Epithelial cell of esophagus (primary cell): ENCODE measurements at regions not wholly inside any gene's neighbourhood (a gene's known extent, or its start where the extent isn't known, plus 50 kb on each side); places are given as distances from the start of the nearest gene placed in this dataset.
"Not testable (repeated sequence)": the region's sequence is repeated elsewhere in the genome, so short reads cannot be mapped to it uniquely, and the experiment has no call there.

Experiments used
- DNase-seq: peaks from one replicate; pipeline ENCODE4 v3.0.0; 2010; ENCODE audit warnings: low read depth
- H3K4me3 ChIP-seq: 2 replicates; pipeline ENCODE4 v1.5.1; 2011; ENCODE audit warnings: mild to moderate bottlenecking, low read length, control low read depth
- CTCF ChIP-seq: IDR thresholded peaks from 2 replicates; pipeline ENCODE4 v1.5.1; 2011; ENCODE audit warnings: low read depth, mild to moderate bottlenecking, low read length, control low read depth, inconsistent platforms; ENCODE audit not compliant: insufficient read depth; ENCODE audit errors: missing control alignments

GRCh38 chr6:144519426-144519825, 234.3 kb downstream of the UTRN start:
- no peak for DNase-seq
- H3K4me3 ChIP-seq, result no peak overlapping the region
- TF ChIP-seq CTCF, result no peak

DNA sequence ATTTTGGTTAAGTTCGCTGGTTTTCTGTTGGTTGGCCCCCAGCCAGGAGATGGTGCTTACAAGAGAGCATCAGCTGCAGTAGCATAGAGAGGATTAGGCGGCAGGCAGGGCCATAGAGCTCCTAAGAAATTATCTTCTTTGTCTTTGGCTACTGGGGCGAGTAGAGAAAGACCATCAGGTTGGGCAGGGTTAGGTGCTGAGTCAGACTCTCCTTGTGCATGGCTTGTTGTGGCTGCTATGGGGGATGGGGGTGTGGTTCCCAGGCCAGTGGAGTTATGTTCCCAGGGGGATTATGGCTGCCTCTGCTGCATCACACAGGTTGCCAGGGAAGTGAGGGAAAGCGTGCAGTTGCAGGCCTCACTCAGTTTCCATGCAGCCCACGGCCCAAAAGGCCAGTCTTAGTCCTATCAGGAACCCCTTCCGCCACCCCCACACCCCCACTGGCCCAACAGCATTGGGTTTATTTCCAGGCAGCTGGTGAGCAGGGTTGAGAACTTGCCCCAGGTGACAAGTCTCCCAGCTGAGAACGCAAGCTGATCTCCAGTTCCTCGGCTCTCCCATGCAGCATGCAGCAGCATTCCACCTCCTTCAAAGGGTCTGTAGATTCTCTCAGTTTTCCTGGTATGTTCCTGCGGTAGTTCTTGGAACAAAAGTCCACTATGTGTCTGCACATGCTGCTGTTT, 243.7 kb downstream of the UTRN start:
- no peak for TF ChIP-seq CTCF
- no peak overlapping the region for H3K4me3 ChIP-seq
- DNase-seq, result peak; percentile 51

- no peak for TF ChIP-seq CTCF
- H3K4me3 ChIP-seq, result no peak overlapping the region
- DNase-seq, result no peak
These were observed 245.0 kb downstream of the UTRN start for GRCh38 chr6:144530118-144530517.

DNA sequence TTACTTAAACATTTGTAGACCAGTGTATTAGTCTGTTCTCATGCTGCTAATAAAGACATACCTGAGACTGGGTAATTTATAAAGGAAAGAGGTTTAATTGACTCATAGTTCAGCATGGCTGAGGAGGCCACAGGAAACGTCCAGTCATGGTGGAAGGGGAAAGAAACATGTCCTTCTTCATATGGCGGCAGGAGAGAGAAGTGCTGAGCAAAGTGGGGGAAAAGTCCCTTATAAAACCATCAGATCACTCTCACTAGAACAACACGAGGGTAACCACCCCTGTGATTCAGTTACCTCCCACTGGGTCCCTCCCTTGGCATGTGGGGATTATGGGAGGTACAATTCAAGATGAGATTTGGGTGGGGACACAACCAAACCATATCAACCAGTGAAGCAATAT, 247.1 kb downstream of the UTRN start:
- not testable (repeated sequence) for H3K4me3 ChIP-seq, DNase-seq

GRCh38 chr6:144534180-144534579, 249.0 kb downstream of the UTRN start:
- no peak overlapping the region for H3K4me3 ChIP-seq
- no peak for TF ChIP-seq CTCF
- DNase-seq, result no peak

DNA sequence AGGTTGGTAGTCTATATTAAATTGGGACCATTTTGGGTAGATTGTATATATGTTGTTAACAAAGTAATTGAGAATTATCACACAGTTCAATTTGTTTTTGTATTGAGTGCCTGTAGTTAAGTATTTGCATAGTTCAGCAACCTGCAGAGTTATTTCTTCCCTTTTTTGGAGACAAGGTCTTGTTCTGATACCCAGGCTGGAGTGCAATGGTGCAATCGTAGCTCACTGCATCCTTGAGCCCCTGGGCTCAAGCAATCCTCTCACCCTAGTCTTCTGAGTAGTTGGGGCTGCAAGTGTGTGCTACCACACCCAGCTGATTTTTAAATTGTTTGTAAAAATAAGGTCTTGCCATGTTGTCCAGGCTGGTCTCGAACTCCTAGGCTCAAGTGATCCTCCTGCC, 250.5 kb downstream of the UTRN start:
- DNase-seq, result no peak
- H3K4me3 ChIP-seq, result no peak overlapping the region
- no peak for TF ChIP-seq CTCF

DNA sequence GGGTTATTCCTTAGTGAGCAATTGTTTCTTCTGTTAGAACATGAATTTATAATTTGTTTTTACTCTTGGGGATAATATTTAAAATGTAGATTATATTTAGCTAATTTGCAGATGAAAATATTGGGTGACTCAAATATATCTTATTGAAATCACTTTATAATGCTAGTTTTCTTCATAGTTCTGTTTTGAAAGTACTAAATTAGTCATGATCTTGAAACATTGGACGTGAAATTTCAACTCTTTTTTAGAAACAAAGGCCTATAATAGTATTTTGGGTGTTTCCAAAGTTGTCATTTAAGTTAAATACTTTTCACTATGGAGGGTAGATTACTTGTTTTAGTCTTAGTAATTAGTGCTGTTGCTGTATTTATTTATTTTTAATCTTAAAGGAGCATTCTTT, 250.9 kb downstream of the UTRN start:
- no peak for DNase-seq
- no peak overlapping the region for H3K4me3 ChIP-seq
- no peak for TF ChIP-seq CTCF
